DND-41 (cell line): ENCODE measurements at regions not wholly inside any gene's neighbourhood (a gene's known extent, or its start where the extent isn't known, plus 50 kb on each side); places are given as distances from the start of the nearest gene placed in this dataset.

Experiments used
- EZH2 ChIP-seq: IDR thresholded peaks from 3 replicates; pipeline ENCODE4 v1.6.1; 2012; ENCODE audit warnings: borderline replicate concordance, low read depth, mild to moderate bottlenecking, moderate library complexity, low read length, inconsistent platforms; ENCODE audit not compliant: severe bottlenecking
- TF ChIP-seq, protein P1 (sequence below): IDR thresholded peaks from 2 replicates; pipeline ENCODE4 v1.5.1; 2012; ENCODE audit warnings: borderline replicate concordance, low read length, moderate library complexity, mild to moderate bottlenecking; ENCODE audit not compliant: poor library complexity, severe bottlenecking; ENCODE audit errors: extremely low read depth

DNA sequence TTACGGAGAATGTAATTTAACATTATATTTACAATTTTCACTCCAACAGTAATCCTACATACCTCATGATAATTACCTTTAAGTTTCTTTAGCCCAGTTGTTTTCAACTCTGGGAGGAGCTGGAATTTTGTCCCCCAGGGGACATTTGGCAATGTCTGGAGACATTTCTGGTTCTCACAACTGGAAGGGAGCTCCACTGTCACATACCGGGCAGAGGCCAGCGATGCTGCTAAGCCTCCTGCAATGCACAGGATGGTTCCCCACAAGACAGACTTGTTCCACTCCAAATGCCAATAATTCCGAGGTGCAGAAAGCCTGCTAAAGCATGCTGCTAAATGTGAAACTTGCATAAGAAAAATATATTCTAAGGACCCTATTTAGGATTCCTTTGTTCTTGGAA is 251.1 kb upstream of the IRX5 start:
- TF ChIP-seq, protein P1, sequence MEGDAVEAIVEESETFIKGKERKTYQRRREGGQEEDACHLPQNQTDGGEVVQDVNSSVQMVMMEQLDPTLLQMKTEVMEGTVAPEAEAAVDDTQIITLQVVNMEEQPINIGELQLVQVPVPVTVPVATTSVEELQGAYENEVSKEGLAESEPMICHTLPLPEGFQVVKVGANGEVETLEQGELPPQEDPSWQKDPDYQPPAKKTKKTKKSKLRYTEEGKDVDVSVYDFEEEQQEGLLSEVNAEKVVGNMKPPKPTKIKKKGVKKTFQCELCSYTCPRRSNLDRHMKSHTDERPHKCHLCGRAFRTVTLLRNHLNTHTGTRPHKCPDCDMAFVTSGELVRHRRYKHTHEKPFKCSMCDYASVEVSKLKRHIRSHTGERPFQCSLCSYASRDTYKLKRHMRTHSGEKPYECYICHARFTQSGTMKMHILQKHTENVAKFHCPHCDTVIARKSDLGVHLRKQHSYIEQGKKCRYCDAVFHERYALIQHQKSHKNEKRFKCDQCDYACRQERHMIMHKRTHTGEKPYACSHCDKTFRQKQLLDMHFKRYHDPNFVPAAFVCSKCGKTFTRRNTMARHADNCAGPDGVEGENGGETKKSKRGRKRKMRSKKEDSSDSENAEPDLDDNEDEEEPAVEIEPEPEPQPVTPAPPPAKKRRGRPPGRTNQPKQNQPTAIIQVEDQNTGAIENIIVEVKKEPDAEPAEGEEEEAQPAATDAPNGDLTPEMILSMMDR = no peak
- no peak for TF ChIP-seq EZH2
